CD4-positive, CD25-positive, alpha-beta regulatory T cell (primary cell): ENCODE measurements at regions not wholly inside any gene's neighbourhood (a gene's known extent, or its start where the extent isn't known, plus 50 kb on each side); places are given as distances from the start of the nearest gene placed in this dataset.
"Not testable (repeated sequence)": the region's sequence is repeated elsewhere in the genome, so short reads cannot be mapped to it uniquely, and the experiment has no call there.

Experiments used
- ATAC-seq, 2 donors: fragments of 150-1000 bp; cut with Tn5 transposase; one replicate each; pipeline ENCODE4 v1.10.0; 2021; ENCODE audit warnings: low read depth in 2 of 2, moderate number of reproducible peaks in 2 of 2, moderate library complexity in 1 of 2
- DNase-seq, 3 donors: peaks; one replicate each; pipeline versions ENCODE4 v3.0.0 to v3.0.0-alpha.2; 2012 to 2022; ENCODE audit warnings: mixed read lengths in 1 of 3
- H3K27ac ChIP-seq: one replicate; pipeline ENCODE4 v1.7.0; 2013; ENCODE audit warnings: mild to moderate bottlenecking, low read length; ENCODE audit not compliant: insufficient read depth, poor library complexity, severe bottlenecking
- H3K27me3 ChIP-seq: one replicate; pipeline ENCODE4 v1.7.0; 2013; ENCODE audit warnings: low read length; ENCODE audit not compliant: control insufficient read depth, insufficient read depth
- H3K36me3 ChIP-seq: one replicate; pipeline ENCODE4 v1.7.0; 2013; ENCODE audit warnings: mild to moderate bottlenecking, low read length, moderate library complexity; ENCODE audit not compliant: control insufficient read depth, insufficient read depth
- H3K4me1 ChIP-seq: 2 replicates; pipeline ENCODE4 v1.7.0; 2013; ENCODE audit warnings: mild to moderate bottlenecking, low read length; ENCODE audit not compliant: insufficient read depth, control insufficient read depth, poor library complexity, severe bottlenecking
- H3K4me3 ChIP-seq: one replicate; pipeline ENCODE4 v1.7.0; 2013; ENCODE audit warnings: low read depth, mild to moderate bottlenecking, low read length, moderate library complexity
- H3K9me3 ChIP-seq, 2 experiments: 1 replicate in 1 of 2; 2 replicates in 1 of 2; pipeline ENCODE4 v1.7.0; 2013; ENCODE audit warnings: low read length in 2 of 2, mild to moderate bottlenecking in 1 of 2, moderate library complexity in 1 of 2; ENCODE audit not compliant: control insufficient read depth in 2 of 2
- H3K27ac Mint-ChIP-seq, 3 donors: one replicate each; pipeline ENCODE4 v1.8.0; 2020 to 2022; ENCODE audit warnings: mild to moderate bottlenecking in 3 of 3, mixed read lengths in 3 of 3, moderate library complexity in 2 of 3
- H3K27me3 Mint-ChIP-seq: one replicate; pipeline ENCODE4 v1.8.0; 2022; ENCODE audit warnings: mild to moderate bottlenecking, mixed read lengths
- H3K36me3 Mint-ChIP-seq: one replicate; pipeline ENCODE4 v1.8.0; 2020; ENCODE audit warnings: mixed read lengths
- H3K4me1 Mint-ChIP-seq, 4 donors: one replicate each; pipeline ENCODE4 v1.8.0; 2020 to 2022; ENCODE audit warnings: mixed read lengths in 4 of 4, mild to moderate bottlenecking in 1 of 4
- H3K4me3 Mint-ChIP-seq, 4 donors: one replicate each; pipeline ENCODE4 v1.8.0; 2020 to 2022; ENCODE audit warnings: mild to moderate bottlenecking in 4 of 4, mixed read lengths in 4 of 4, moderate library complexity in 3 of 4
- H3K9me3 Mint-ChIP-seq, 7 donors: one replicate each; pipeline ENCODE4 v1.8.0; 2020 to 2022; ENCODE audit warnings: mixed read lengths in 7 of 7, mild to moderate bottlenecking in 3 of 7, moderate library complexity in 2 of 7

GRCh38 chr17:20842012-20842411 lies 200.8 kb downstream of the USP22 start:
- peaks cover 27% of the 10 kb centered on the region for H3K27me3 Mint-ChIP-seq
- not testable (repeated sequence) for H3K4me1 Mint-ChIP-seq, DNase-seq, H3K9me3 Mint-ChIP-seq, H3K9me3 ChIP-seq, H3K27ac Mint-ChIP-seq, H3K4me3 ChIP-seq, H3K27me3 ChIP-seq, H3K27ac ChIP-seq, H3K36me3 ChIP-seq, ATAC-seq, H3K36me3 Mint-ChIP-seq, H3K4me1 ChIP-seq, H3K4me3 Mint-ChIP-seq

DNA sequence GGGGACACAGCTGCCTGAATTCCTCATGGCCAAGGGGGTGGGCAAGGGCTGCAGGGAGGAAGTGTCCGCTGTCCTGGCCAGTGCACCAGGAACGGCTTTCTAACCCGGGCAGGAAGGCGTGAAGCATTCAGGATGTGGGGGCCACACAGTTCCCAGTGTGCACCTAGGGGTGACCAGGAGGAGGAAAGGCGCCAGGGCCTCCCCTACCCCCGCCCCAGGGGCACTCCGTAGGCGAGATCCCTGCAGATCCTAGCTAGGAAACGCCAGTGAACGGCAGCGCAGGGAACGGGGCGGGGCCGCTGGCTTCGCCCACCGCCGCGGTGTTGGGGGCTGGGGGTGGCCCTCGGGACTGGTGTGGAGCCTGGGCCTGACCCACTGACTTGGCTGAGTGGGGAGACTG lies 199.6 kb downstream of the USP22 start:
- H3K36me3 Mint-ChIP-seq, H3K9me3 ChIP-seq, H3K4me3 Mint-ChIP-seq, DNase-seq, H3K9me3 Mint-ChIP-seq, H3K4me1 Mint-ChIP-seq, H3K27ac Mint-ChIP-seq, H3K36me3 ChIP-seq, H3K4me3 ChIP-seq, H3K4me1 ChIP-seq, H3K27me3 ChIP-seq, ATAC-seq, H3K27ac ChIP-seq: not testable (repeated sequence)
- peaks cover 26% of the 10 kb centered on the region for H3K27me3 Mint-ChIP-seq

GRCh38 chr17:20843799-20844553 lies 198.8 kb downstream of the USP22 start:
- H3K4me1 Mint-ChIP-seq, H3K4me3 ChIP-seq, H3K36me3 ChIP-seq, H3K4me3 Mint-ChIP-seq, H3K36me3 Mint-ChIP-seq, H3K4me1 ChIP-seq, H3K9me3 Mint-ChIP-seq, H3K27ac Mint-ChIP-seq, H3K9me3 ChIP-seq, H3K27ac ChIP-seq, H3K27me3 ChIP-seq: not testable (repeated sequence)
- DNase-seq = peak in 1 of 3 donors; percentile 45
- ATAC-seq = peak in 1 of 2 donors; percentile 39
- peaks cover 19% of the 10 kb centered on the region for H3K27me3 Mint-ChIP-seq

DNA sequence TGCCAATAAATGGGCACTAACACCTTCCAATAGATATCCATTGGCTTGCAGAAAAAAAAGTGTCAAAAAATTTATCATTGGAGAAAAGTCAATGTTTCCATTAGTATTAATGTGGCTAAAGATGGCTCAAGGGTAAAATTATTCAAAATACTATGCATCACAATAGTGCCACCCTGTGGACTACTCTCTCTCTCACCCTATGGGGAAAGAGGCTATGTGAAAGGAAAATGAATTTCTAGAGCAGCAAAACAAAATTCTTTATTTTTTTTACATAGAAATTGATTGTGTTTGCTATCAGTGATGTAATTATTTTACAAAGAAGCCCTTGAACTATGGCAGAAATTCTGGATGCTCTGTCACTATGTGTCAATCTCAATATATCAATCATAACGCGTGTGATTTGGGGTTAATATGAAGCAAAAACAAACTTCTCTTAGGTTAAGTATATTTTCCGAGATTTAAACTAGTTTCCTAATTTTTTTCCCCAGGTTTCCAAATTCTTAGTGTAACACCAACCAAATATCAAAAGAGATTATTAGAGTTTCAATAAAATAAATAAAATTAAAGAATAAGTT lies 193.9 kb downstream of the USP22 start:
- not testable (repeated sequence) for H3K4me3 ChIP-seq, H3K36me3 Mint-ChIP-seq, DNase-seq, H3K9me3 ChIP-seq, H3K36me3 ChIP-seq, H3K4me1 ChIP-seq, H3K27ac Mint-ChIP-seq, H3K27ac ChIP-seq, H3K4me3 Mint-ChIP-seq, H3K9me3 Mint-ChIP-seq, ATAC-seq
- Mint-ChIP-seq H3K27me3 (peaks cover 19% of the 10 kb centered on the region), H3K4me1 (peaks cover 0 to 16% (median 2%) of the 10 kb centered on the region in 4 donors)
- peaks cover 11% of the 10 kb centered on the region for H3K27me3 ChIP-seq

DNA sequence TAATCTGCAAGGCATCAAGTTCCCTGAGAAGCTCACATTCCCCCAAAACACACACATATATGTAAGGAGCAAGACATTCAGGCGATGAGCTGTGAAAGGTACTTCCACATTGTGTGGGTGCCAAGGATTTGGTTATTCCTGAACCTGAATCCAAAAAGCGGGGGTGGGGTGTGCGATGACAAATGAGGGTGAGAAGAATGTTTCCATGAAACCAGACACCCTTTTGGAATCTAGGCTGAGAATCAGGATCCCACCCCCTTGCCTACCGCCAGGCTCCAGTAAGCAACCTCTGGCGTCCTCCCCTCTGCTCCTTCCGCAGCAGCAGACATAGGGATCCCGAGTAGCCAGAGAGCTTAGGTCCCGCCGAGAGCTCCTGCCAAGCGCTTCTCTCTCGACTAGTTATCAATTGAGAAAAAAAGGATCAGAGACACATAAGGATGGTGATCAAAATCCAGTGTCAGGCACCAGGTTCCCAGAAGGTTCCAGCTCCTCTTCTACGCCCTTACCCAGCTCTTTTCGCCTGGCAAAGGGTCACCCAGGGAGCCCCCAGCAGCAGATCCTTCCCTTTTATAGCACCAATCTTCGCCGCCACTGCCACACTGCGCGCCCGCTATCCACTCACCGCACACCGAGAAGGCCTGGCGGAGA lies 191.1 kb downstream of the USP22 start:
- H3K4me1 Mint-ChIP-seq = peaks cover 0 to 16% (median 2%) of the 10 kb centered on the region in 4 donors
- not testable (repeated sequence) for ATAC-seq, H3K9me3 ChIP-seq, H3K4me1 ChIP-seq, H3K27me3 ChIP-seq, H3K36me3 ChIP-seq, DNase-seq, H3K27ac ChIP-seq, H3K36me3 Mint-ChIP-seq, H3K27ac Mint-ChIP-seq, H3K9me3 Mint-ChIP-seq, H3K4me3 ChIP-seq
- H3K27me3 Mint-ChIP-seq = peaks cover 15% of the 10 kb centered on the region
- H3K4me3 Mint-ChIP-seq = peak overlapping the region in 2 of 4 donors; percentile 75 to 77

DNA sequence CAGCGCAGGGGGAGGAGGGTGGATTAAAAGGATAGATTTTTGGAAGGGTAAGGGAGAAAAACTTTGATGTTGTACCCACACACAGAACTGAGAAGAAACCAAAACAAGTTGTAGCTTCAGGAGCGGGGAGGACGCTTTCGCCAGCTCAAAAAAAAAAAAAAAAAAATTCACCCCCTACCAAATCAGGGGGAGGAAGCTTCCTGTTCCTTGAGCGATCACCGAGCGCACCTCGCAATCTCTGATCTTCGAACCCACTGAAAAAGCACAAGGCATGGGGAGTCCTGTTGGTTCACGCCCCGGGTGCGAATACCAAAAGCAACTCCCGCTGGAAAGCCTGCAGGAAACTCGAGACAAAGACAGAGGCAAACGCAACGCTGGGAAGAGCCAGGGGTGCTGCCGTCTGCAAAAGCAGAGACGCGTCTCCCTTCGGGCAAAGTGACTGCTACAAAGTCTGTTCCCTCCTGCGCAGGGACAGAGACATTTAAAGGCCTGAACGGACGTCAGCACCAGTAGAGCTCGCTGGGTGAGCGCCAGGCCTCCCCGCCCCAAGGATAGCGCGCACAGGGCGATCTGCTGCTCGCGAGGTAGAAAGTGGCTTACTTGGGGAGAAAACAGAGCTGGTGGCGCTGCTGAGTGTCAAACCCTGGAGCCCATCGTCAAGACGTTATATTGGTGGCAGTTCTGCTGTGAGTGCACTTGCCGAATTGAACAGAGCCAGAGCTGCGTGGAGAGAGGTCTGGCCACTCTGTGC lies 190.4 kb downstream of the USP22 start:
- H3K4me3 Mint-ChIP-seq = peak overlapping the region in 2 of 4 donors; percentile 75 to 77
- no peak overlapping the region for H3K27ac Mint-ChIP-seq
- Histone ChIP-seq H3K27ac (no peak overlapping the region), H3K9me3 (no peaks in the 10 kb centered on the region), H3K27me3 (peaks cover 9% of the 10 kb centered on the region), H3K4me3 (no peak overlapping the region), H3K36me3 (no peaks in the 10 kb centered on the region), H3K4me1 (no peaks in the 10 kb centered on the region)
- no peaks in the 10 kb centered on the region for H3K36me3 Mint-ChIP-seq
- ATAC-seq (no peak), DNase-seq (peak in 2 of 3 donors; percentile 10 to 34)
- peaks cover 0 to 16% (median 2%) of the 10 kb centered on the region in 4 donors for H3K4me1 Mint-ChIP-seq
- peaks cover 14% of the 10 kb centered on the region for H3K27me3 Mint-ChIP-seq
- H3K9me3 Mint-ChIP-seq = no peaks in the 10 kb centered on the region

- Mint-ChIP-seq H3K4me1 (peaks cover 0 to 16% (median 2%) of the 10 kb centered on the region in 4 donors), H3K9me3 (no peaks in the 10 kb centered on the region), H3K36me3 (no peaks in the 10 kb centered on the region), H3K27ac (no peak overlapping the region), H3K27me3 (peaks cover 14% of the 10 kb centered on the region), H3K4me3 (peak overlapping the region in 2 of 4 donors; percentile 75 to 77)
- no peak for ATAC-seq
- peaks cover 7% of the 10 kb centered on the region for H3K27me3 ChIP-seq
- no peaks in the 10 kb centered on the region for H3K36me3 ChIP-seq
- no peak overlapping the region for H3K27ac ChIP-seq
- DNase-seq = no peak
- no peaks in the 10 kb centered on the region for H3K4me1 ChIP-seq
- H3K4me3 ChIP-seq = no peak overlapping the region
- H3K9me3 ChIP-seq = no peaks in the 10 kb centered on the region
Observed at GRCh38 chr17:20852990-20853370, 189.8 kb downstream of the USP22 start.
